ENCODE measurements at regions not wholly inside any gene's neighbourhood (a gene's known extent, or its start where the extent isn't known, plus 50 kb on each side); places are given as distances from the start of the nearest gene placed in this dataset.

- TF ChIP-seq ARNTL (CRISPR knock-in tag; IDR thresholded peaks at IDR 0.05) (no peak), ZNF614 (CRISPR knock-in tag; IDR thresholded peaks at IDR 0.05; ENCODE audit: borderline replicate concordance) (no peak)
These were observed 55.2 kb upstream of the ZNF746 start (continued) for GRCh38 chr7:149552799-149553198.

Measured in HepG2 (cell line).